ENCODE measurements at regions not wholly inside any gene's neighbourhood (a gene's known extent, or its start where the extent isn't known, plus 50 kb on each side); places are given as distances from the start of the nearest gene placed in this dataset.

GRCh38 chr3:34219556-34219955 is 421.1 kb downstream of the PDCD6IP start:
- no peaks in the 10 kb centered on the region for H3K27me3 Mint-ChIP-seq
- H3K9me3 Mint-ChIP-seq (ENCODE audit: low read depth): no peaks in the 10 kb centered on the region
- H3K36me3 Mint-ChIP-seq (ENCODE audit: insufficient read depth): no peaks in the 10 kb centered on the region
- H3K27ac Mint-ChIP-seq: no peak overlapping the region
- no peak for DNase-seq (ENCODE audit: low spot score, unreplicated experiment)
- no peak overlapping the region for H3K4me3 Mint-ChIP-seq (ENCODE audit: low read depth)
- TF ChIP-seq CTCF (IDR thresholded peaks at IDR 0.05; ENCODE audit: unreplicated experiment): no peak
- no peaks in the 10 kb centered on the region for H3K4me1 Mint-ChIP-seq (ENCODE audit: low read depth)

GRCh38 chr3:34225821-34226366 is 427.5 kb downstream of the PDCD6IP start:
- no peak for TF ChIP-seq CTCF (IDR thresholded peaks at IDR 0.05; ENCODE audit: unreplicated experiment)
- no peaks in the 10 kb centered on the region for H3K27me3 Mint-ChIP-seq
- no peaks in the 10 kb centered on the region for H3K4me1 Mint-ChIP-seq (ENCODE audit: low read depth)
- no peak overlapping the region for H3K27ac Mint-ChIP-seq
- no peaks in the 10 kb centered on the region for H3K36me3 Mint-ChIP-seq (ENCODE audit: insufficient read depth)
- no peak for DNase-seq (ENCODE audit: low spot score, unreplicated experiment)
- H3K9me3 Mint-ChIP-seq (ENCODE audit: low read depth): no peaks in the 10 kb centered on the region
- no peak overlapping the region for H3K4me3 Mint-ChIP-seq (ENCODE audit: low read depth)

GRCh38 chr3:34229876-34230275 is 431.4 kb downstream of the PDCD6IP start:
- Mint-ChIP-seq H3K27ac (no peak overlapping the region), H3K4me3 (ENCODE audit: low read depth) (no peak overlapping the region), H3K27me3 (no peaks in the 10 kb centered on the region), H3K9me3 (ENCODE audit: low read depth) (no peaks in the 10 kb centered on the region), H3K36me3 (ENCODE audit: insufficient read depth) (no peaks in the 10 kb centered on the region), H3K4me1 (ENCODE audit: low read depth) (no peaks in the 10 kb centered on the region)
- no peak for TF ChIP-seq CTCF (IDR thresholded peaks at IDR 0.05; ENCODE audit: unreplicated experiment)
- no peak for DNase-seq (ENCODE audit: low spot score, unreplicated experiment)

GRCh38 chr3:34235096-34235495 is 436.7 kb downstream of the PDCD6IP start:
- Mint-ChIP-seq H3K27me3 (peaks cover 2% of the 10 kb centered on the region), H3K9me3 (ENCODE audit: low read depth) (no peaks in the 10 kb centered on the region), H3K27ac (no peak overlapping the region), H3K4me3 (ENCODE audit: low read depth) (no peak overlapping the region), H3K4me1 (ENCODE audit: low read depth) (no peaks in the 10 kb centered on the region), H3K36me3 (ENCODE audit: insufficient read depth) (no peaks in the 10 kb centered on the region)
- no peak for TF ChIP-seq CTCF (IDR thresholded peaks at IDR 0.05; ENCODE audit: unreplicated experiment)
- no peak for DNase-seq (ENCODE audit: low spot score, unreplicated experiment)

- H3K4me3 Mint-ChIP-seq (ENCODE audit: low read depth): no peak overlapping the region
- no peak for TF ChIP-seq CTCF (IDR thresholded peaks at IDR 0.05; ENCODE audit: unreplicated experiment)
- H3K9me3 Mint-ChIP-seq (ENCODE audit: low read depth): no peaks in the 10 kb centered on the region
- H3K4me1 Mint-ChIP-seq (ENCODE audit: low read depth): no peaks in the 10 kb centered on the region
- no peak for DNase-seq (ENCODE audit: low spot score, unreplicated experiment)
- peaks cover 2% of the 10 kb centered on the region for H3K27me3 Mint-ChIP-seq
- no peaks in the 10 kb centered on the region for H3K36me3 Mint-ChIP-seq (ENCODE audit: insufficient read depth)
- H3K27ac Mint-ChIP-seq: no peak overlapping the region
Measured at GRCh38 chr3:34237946-34238345, 439.5 kb downstream of the PDCD6IP start.
